ENCODE measurements at regions not wholly inside any gene's neighbourhood (a gene's known extent, or its start where the extent isn't known, plus 50 kb on each side); places are given as distances from the start of the nearest gene placed in this dataset.

DNA sequence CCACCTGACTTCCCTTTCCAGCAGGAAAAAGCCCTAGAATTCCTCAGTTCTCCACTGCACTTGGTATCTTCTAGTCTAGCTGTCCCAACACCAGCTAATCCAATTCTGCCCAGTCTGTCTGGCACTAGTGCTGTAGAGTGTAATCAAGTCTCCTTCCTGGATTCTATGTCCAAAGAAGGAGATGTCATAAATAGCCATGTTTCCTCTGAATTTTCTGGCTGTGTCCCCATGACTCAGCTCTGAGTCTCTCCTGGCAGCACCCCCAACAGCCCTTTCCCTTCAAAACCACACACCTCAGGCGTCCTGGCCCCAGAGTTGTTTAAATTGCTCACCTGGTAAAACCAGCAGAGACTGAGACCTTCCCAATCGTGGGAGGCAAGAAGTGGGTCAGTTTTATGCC, 197.2 kb downstream of the GRXCR1 start:
- Histone ChIP-seq H3K27ac (ENCODE audit: low read depth in 1 of 2, low read length in 1 of 2) (no peak overlapping the region), H3K4me3 (no peak overlapping the region), H3K27me3 (ENCODE audit: control insufficient read depth in 3 of 3, insufficient read depth in 3 of 3, low read length in 2 of 3) (no peaks in the 10 kb centered on the region), H3K9ac (ENCODE audit: insufficient read depth in 1 of 2, low read length in 2 of 2) (no peak overlapping the region), H3K9me3 (ENCODE audit: control insufficient read depth in 4 of 4, insufficient read depth in 3 of 4, low read length in 3 of 4) (peaks cover 0 to 2% (median 0%) of the 10 kb centered on the region in 4 donors), H3K4me1 (ENCODE audit: control insufficient read depth in 5 of 5, insufficient read depth in 5 of 5, low read length in 5 of 5) (no peaks in the 10 kb centered on the region), H3K36me3 (ENCODE audit: control insufficient read depth in 4 of 4, insufficient read depth in 4 of 4, low read length in 4 of 4) (no peaks in the 10 kb centered on the region)
- DNase-seq: no peak
- 51 to 64% methylated on average over 2 of the region's 2 CpGs for WGBS, 2 donors
- TF ChIP-seq, protein P1, sequence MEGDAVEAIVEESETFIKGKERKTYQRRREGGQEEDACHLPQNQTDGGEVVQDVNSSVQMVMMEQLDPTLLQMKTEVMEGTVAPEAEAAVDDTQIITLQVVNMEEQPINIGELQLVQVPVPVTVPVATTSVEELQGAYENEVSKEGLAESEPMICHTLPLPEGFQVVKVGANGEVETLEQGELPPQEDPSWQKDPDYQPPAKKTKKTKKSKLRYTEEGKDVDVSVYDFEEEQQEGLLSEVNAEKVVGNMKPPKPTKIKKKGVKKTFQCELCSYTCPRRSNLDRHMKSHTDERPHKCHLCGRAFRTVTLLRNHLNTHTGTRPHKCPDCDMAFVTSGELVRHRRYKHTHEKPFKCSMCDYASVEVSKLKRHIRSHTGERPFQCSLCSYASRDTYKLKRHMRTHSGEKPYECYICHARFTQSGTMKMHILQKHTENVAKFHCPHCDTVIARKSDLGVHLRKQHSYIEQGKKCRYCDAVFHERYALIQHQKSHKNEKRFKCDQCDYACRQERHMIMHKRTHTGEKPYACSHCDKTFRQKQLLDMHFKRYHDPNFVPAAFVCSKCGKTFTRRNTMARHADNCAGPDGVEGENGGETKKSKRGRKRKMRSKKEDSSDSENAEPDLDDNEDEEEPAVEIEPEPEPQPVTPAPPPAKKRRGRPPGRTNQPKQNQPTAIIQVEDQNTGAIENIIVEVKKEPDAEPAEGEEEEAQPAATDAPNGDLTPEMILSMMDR (IDR thresholded peaks at IDR 0.05; ENCODE audit: control extremely low read depth, extremely low read depth): no peak
- ATAC-seq (ENCODE audit: insufficient read depth, low FRiP score): no peak

DNA sequence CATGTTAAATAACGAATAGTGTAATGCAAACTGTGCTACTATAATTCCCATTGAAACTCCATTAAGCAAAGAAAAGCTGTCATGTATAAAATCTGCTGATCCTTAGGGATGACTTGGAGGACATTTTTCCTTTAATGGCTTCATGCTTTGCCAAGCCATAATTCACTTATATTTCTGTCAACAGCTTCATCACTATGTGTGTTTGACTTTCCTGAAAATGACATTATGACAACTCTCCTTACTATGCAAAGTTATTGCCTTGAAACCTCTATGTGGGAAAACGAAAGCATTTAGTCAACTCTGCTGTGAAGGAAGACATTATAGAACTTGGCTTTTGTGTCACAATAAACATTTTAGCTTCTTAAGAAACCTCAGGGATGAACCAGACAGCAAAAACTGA, 210.5 kb downstream of the GRXCR1 start:
- Histone ChIP-seq H3K9me3 (ENCODE audit: control insufficient read depth in 4 of 4, insufficient read depth in 3 of 4, low read length in 3 of 4) (no peaks in the 10 kb centered on the region), H3K4me3 (no peak overlapping the region), H3K9ac (ENCODE audit: insufficient read depth in 1 of 2, low read length in 2 of 2) (no peak overlapping the region), H3K27me3 (ENCODE audit: control insufficient read depth in 3 of 3, insufficient read depth in 3 of 3, low read length in 2 of 3) (no peaks in the 10 kb centered on the region), H3K36me3 (ENCODE audit: control insufficient read depth in 4 of 4, insufficient read depth in 4 of 4, low read length in 4 of 4) (no peaks in the 10 kb centered on the region), H3K4me1 (ENCODE audit: control insufficient read depth in 5 of 5, insufficient read depth in 5 of 5, low read length in 5 of 5) (no peaks in the 10 kb centered on the region), H3K27ac (ENCODE audit: low read depth in 1 of 2, low read length in 1 of 2) (no peak overlapping the region)
- DNase-seq (no peak), ATAC-seq (ENCODE audit: insufficient read depth, low FRiP score) (no peak)
- TF ChIP-seq, protein P1 (IDR thresholded peaks at IDR 0.05; ENCODE audit: control extremely low read depth, extremely low read depth): no peak
- 78 to 80% methylated on average over 2 of the region's 2 CpGs for WGBS, 2 donors

DNA sequence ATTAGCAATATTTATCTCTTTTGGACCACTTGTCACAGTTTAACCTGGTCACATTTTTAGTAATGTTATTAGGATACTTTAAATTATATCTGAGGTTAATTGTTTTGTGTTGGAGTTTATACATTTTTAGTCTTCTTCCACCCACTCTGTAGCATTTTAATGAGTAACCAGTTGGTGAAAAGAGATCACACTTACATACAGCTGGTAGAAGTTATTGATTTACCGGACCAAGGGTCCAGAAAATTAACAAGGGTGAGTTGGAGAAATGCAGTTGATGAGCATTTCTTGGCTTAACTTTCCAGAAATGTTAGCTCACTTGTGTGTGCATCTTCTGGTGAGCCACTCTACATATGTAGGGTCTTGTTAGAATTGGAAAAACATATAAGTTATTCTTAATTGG, 219.6 kb downstream of the GRXCR1 start:
- DNase-seq (no peak), ATAC-seq (ENCODE audit: insufficient read depth, low FRiP score) (no peak)
- Histone ChIP-seq H3K27ac (ENCODE audit: low read depth in 1 of 2, low read length in 1 of 2) (no peak overlapping the region), H3K9ac (ENCODE audit: insufficient read depth in 1 of 2, low read length in 2 of 2) (no peak overlapping the region), H3K36me3 (ENCODE audit: control insufficient read depth in 4 of 4, insufficient read depth in 4 of 4, low read length in 4 of 4) (no peaks in the 10 kb centered on the region), H3K4me3 (no peak overlapping the region), H3K9me3 (ENCODE audit: control insufficient read depth in 4 of 4, insufficient read depth in 3 of 4, low read length in 3 of 4) (no peaks in the 10 kb centered on the region), H3K4me1 (ENCODE audit: control insufficient read depth in 5 of 5, insufficient read depth in 5 of 5, low read length in 5 of 5) (no peaks in the 10 kb centered on the region), H3K27me3 (ENCODE audit: control insufficient read depth in 3 of 3, insufficient read depth in 3 of 3, low read length in 2 of 3) (no peaks in the 10 kb centered on the region)
- TF ChIP-seq, protein P1 (IDR thresholded peaks at IDR 0.05; ENCODE audit: control extremely low read depth, extremely low read depth): no peak
- 31 to 93% methylated on average over 1 of the region's 1 CpG for WGBS, 2 donors

DNA sequence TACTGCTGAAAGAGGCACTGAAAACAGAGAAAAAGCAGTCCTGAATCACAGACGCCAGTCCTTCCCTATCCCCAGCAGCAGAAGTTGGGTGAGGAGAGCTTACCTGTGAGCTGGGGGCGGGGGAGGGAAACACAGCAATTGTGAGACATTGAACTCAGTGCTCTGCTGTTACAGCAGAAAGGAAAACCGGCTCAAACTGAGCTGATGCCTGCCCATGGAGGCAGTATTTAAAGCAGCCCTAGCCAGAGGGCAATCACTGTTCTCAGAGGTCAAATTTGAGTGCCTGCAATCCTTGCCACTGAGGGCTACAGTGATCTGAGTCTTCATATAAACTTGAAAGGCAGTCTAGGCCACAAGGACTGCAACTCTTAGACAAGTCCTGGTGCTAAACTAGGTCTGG, 220.7 kb downstream of the GRXCR1 start:
- H3K9me3 ChIP-seq (ENCODE audit: control insufficient read depth in 4 of 4, insufficient read depth in 3 of 4, low read length in 3 of 4): no peaks in the 10 kb centered on the region

More for the DNA sequence above, 220.7 kb downstream of the GRXCR1 start:
- 57 to 78% methylated on average over 3 of the region's 3 CpGs for WGBS, 2 donors
- Histone ChIP-seq H3K4me3 (no peak overlapping the region), H3K9ac (ENCODE audit: insufficient read depth in 1 of 2, low read length in 2 of 2) (no peak overlapping the region), H3K27me3 (ENCODE audit: control insufficient read depth in 3 of 3, insufficient read depth in 3 of 3, low read length in 2 of 3) (no peaks in the 10 kb centered on the region), H3K4me1 (ENCODE audit: control insufficient read depth in 5 of 5, insufficient read depth in 5 of 5, low read length in 5 of 5) (no peaks in the 10 kb centered on the region), H3K36me3 (ENCODE audit: control insufficient read depth in 4 of 4, insufficient read depth in 4 of 4, low read length in 4 of 4) (no peaks in the 10 kb centered on the region), H3K27ac (ENCODE audit: low read depth in 1 of 2, low read length in 1 of 2) (no peak overlapping the region)
- TF ChIP-seq, protein P1 (IDR thresholded peaks at IDR 0.05; ENCODE audit: control extremely low read depth, extremely low read depth): no peak
- ATAC-seq (ENCODE audit: insufficient read depth, low FRiP score): no peak
- no peak for DNase-seq

Data from lung (tissue), 11 donors.